Vagina (tissue), 2 donors: ENCODE measurements at regions not wholly inside any gene's neighbourhood (a gene's known extent, or its start where the extent isn't known, plus 50 kb on each side); places are given as distances from the start of the nearest gene placed in this dataset.

Source experiments
- CTCF ChIP-seq, 3 experiments: fragments of 450-650 bp in 2 of 3; fragments of 200-600 bp in 1 of 3; sonication (generic) in 1 of 3; IDR thresholded peaks; one replicate each; pipeline ENCODE4 v1.5.1; 2017 to 2019; ENCODE audit warnings: antibody characterized with exemption in 3 of 3, mild to moderate bottlenecking in 2 of 3, moderate library complexity in 2 of 3
- POLR2A ChIP-seq, 2 donors: fragments of 450-650 bp; IDR thresholded peaks; one replicate each; pipeline ENCODE4 v1.6.1; 2017; ENCODE audit warnings: antibody characterized with exemption in 2 of 2, mild to moderate bottlenecking in 2 of 2, moderate library complexity in 2 of 2
- POLR2AphosphoS5 ChIP-seq, 2 donors: sonication (generic); formaldehyde crosslinking; IDR thresholded peaks; one replicate each; pipeline ENCODE4 v1.9.0; 2017; ENCODE audit warnings: antibody characterized with exemption in 2 of 2, mild to moderate bottlenecking in 2 of 2, low read depth in 1 of 2; ENCODE audit not compliant: insufficient read depth in 1 of 2

GRCh38 chr18:41372046-41372665 lies 582.9 kb upstream of the PIK3C3 start:
- TF ChIP-seq POLR2AphosphoS5 (IDR thresholded peaks at IDR 0.05; ENCODE audit: insufficient read depth in 1 of 2, low read depth in 1 of 2) = no peak
- no peak for TF ChIP-seq CTCF (IDR thresholded peaks at IDR 0.05)
- TF ChIP-seq POLR2A (IDR thresholded peaks at IDR 0.05) = no peak
